Parathyroid adenoma (tissue), 2 donors: ENCODE measurements at regions not wholly inside any gene's neighbourhood (a gene's known extent, or its start where the extent isn't known, plus 50 kb on each side); places are given as distances from the start of the nearest gene placed in this dataset.

Experiments
- H2AFZ ChIP-seq: fragments of 300-600 bp; sonication (generic); one replicate; pipeline ENCODE4 v1.7.0; 2017; ENCODE audit warnings: antibody characterized with exemption, mild to moderate bottlenecking
- H3K27ac ChIP-seq: fragments of 300-600 bp; sonication (generic); one replicate; pipeline ENCODE4 v1.7.0; 2017
- H3K27me3 ChIP-seq: fragments of 300-600 bp; sonication (generic); one replicate; pipeline ENCODE4 v1.7.0; 2017; ENCODE audit warnings: low read length; ENCODE audit not compliant: control insufficient read depth, insufficient read depth
- H3K36me3 ChIP-seq: fragments of 300-600 bp; sonication (generic); one replicate; pipeline ENCODE4 v1.7.0; 2017; ENCODE audit warnings: low read length; ENCODE audit not compliant: control insufficient read depth, insufficient read depth
- H3K4me1 ChIP-seq: fragments of 300-600 bp; sonication (generic); one replicate; pipeline ENCODE4 v1.7.0; 2017; ENCODE audit warnings: control low read depth
- H3K4me2 ChIP-seq: fragments of 300-600 bp; sonication (generic); one replicate; pipeline ENCODE4 v1.7.0; 2017; ENCODE audit warnings: low read length
- H3K4me3 ChIP-seq: fragments of 300-600 bp; sonication (generic); one replicate; pipeline ENCODE4 v1.7.0; 2017; ENCODE audit warnings: low read depth, low read length
- H3K79me2 ChIP-seq: fragments of 300-600 bp; sonication (generic); one replicate; pipeline ENCODE4 v1.7.0; 2017; ENCODE audit warnings: control low read depth
- H3K9ac ChIP-seq: fragments of 300-600 bp; sonication (generic); one replicate; pipeline ENCODE4 v1.7.0; 2017; ENCODE audit warnings: mild to moderate bottlenecking
- H3K9me3 ChIP-seq: fragments of 300-600 bp; sonication (generic); one replicate; pipeline ENCODE4 v1.7.0; 2017; ENCODE audit warnings: low read length; ENCODE audit not compliant: control insufficient read depth
- TF ChIP-seq, protein P1 (sequence below): fragments of 300-600 bp; sonication (generic); IDR thresholded peaks from one replicate; pipeline ENCODE4 v1.7.0; 2017; ENCODE audit warnings: antibody characterized with exemption, mild to moderate bottlenecking
- donor health status: primary hyperparathyroidism.

DNA sequence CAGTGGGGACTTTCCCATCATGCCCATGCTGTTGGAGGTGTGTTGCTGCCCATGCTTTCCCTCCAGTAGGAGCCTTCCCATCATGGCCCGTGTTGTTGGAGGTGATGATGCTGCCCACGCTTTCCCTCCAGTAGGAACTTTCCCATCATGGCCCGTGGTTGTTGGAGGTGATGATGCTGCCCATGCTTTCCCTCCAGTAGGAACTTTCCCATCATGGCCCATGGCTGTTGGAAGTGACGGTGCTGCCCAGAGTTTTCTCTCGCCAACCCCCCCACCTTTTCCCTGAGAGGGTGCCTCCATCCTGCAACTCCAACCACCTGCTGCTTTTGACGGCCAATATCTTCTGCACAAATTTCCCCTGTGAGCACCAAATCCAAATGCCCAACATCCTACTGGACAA is 205.7 kb downstream of the TOMM20 start:
- Histone ChIP-seq H2AFZ (no peak overlapping the region), H3K4me1 (no peaks in the 10 kb centered on the region), H3K27me3 (no peaks in the 10 kb centered on the region), H3K4me3 (no peak overlapping the region), H3K9ac (no peak overlapping the region), H3K9me3 (no peaks in the 10 kb centered on the region), H3K4me2 (no peak overlapping the region), H3K27ac (no peak overlapping the region), H3K79me2 (no peaks in the 10 kb centered on the region), H3K36me3 (no peaks in the 10 kb centered on the region)
- TF ChIP-seq, protein P1, sequence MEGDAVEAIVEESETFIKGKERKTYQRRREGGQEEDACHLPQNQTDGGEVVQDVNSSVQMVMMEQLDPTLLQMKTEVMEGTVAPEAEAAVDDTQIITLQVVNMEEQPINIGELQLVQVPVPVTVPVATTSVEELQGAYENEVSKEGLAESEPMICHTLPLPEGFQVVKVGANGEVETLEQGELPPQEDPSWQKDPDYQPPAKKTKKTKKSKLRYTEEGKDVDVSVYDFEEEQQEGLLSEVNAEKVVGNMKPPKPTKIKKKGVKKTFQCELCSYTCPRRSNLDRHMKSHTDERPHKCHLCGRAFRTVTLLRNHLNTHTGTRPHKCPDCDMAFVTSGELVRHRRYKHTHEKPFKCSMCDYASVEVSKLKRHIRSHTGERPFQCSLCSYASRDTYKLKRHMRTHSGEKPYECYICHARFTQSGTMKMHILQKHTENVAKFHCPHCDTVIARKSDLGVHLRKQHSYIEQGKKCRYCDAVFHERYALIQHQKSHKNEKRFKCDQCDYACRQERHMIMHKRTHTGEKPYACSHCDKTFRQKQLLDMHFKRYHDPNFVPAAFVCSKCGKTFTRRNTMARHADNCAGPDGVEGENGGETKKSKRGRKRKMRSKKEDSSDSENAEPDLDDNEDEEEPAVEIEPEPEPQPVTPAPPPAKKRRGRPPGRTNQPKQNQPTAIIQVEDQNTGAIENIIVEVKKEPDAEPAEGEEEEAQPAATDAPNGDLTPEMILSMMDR = no peak

DNA sequence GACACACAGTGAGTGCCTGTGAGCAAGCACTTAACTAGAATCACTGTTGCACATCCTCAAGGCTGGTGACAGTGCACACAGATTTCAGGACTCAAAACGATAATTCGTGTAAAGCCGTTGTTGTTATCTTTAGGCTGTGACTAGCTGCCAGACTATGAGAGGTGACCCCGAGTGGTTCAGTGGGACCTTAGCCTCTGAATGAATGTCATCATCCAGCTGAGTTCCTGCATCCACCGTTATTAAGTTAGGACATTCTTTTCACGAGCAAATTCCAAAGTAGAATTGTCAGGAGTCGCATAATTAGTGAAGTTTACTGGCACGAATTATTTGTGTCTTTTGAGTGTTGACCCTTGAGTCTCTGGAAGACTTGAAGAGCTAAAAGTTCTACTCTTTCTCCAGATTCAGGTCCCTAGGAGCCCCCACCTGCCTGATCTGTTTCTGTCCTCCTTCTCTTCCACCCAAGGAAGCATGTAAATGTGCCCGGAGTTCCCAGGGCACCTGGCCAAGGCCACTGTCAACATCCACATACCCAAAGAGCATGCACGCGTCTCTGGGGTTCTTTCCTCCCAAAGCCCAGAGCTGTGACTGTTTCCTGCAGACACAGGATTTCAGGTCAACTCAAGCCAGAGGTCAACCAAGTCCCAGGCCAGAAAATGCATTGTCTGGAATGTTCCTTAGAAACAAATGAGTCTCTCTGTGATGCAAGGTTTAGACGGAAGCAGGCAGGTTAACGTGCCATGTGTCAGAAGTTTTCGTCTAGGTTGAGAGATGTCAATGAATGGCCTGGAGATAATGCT is 207.2 kb downstream of the TOMM20 start:
- Histone ChIP-seq H3K27ac (peak overlapping the region; percentile 24), H3K4me3 (no peak overlapping the region), H3K27me3 (no peaks in the 10 kb centered on the region), H3K36me3 (no peaks in the 10 kb centered on the region), H2AFZ (no peak overlapping the region), H3K9ac (no peak overlapping the region), H3K4me1 (no peaks in the 10 kb centered on the region), H3K9me3 (no peaks in the 10 kb centered on the region), H3K4me2 (no peak overlapping the region), H3K79me2 (no peaks in the 10 kb centered on the region)
- TF ChIP-seq, protein P1 = no peak

DNA sequence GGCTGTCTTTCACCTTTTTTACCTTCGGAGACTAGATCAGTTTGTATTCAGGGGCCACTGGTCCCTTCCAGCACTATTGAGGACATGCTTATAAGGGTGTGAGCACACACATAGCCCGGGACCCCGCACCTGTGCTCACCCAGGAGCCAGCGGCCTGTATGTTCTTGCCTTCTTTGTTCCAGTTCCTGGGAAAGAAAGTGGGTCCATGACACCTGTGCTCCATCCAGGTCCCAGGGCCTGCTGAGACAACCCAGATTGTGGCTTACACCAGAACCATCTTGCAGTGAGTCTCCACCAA is 207.8 kb downstream of the TOMM20 start:
- Histone ChIP-seq H3K9ac (no peak overlapping the region), H3K27me3 (no peaks in the 10 kb centered on the region), H3K4me2 (no peak overlapping the region), H3K4me3 (no peak overlapping the region), H3K9me3 (no peaks in the 10 kb centered on the region), H3K27ac (peak overlapping the region; percentile 24), H3K4me1 (no peaks in the 10 kb centered on the region), H3K79me2 (no peaks in the 10 kb centered on the region), H2AFZ (no peak overlapping the region), H3K36me3 (no peaks in the 10 kb centered on the region)
- TF ChIP-seq, protein P1 = no peak

DNA sequence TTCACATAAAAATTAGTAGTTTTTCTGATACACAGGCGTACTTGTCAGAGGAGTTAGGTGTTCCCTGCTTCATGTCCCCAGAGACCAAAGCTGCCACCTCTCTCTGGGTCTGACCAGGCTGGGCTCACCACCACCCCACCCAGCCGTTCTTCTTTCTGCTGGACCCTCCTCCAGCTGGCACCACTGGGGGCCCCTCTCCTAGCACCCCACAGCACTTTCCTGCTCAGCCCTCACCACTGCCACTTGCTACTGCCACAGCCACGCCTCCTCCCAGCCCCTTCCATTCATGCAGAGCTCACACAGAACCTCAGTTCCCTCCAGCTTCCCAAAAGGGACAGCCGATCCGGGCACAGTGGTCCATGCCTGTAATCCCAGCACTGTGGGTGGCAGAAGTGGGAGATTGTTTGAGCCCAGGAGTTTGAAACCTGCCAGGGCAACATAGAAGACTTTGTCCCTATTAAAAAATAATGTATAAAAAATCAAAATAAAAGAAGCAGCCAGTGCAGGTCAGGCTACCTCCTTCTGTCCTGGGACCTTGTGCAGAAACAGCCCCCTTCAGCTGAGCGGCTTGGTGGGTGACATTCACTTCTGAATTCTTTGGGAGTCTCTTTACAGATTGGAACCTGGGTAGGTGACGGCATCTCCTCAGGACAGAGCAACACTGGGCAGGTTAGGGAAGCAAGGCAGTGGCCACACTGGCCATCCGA is 208.3 kb downstream of the TOMM20 start:
- Histone ChIP-seq H2AFZ (no peak overlapping the region), H3K4me1 (no peaks in the 10 kb centered on the region), H3K79me2 (no peaks in the 10 kb centered on the region), H3K27me3 (no peaks in the 10 kb centered on the region), H3K36me3 (no peaks in the 10 kb centered on the region), H3K4me2 (no peak overlapping the region), H3K27ac (peak overlapping the region; percentile 84), H3K9me3 (no peaks in the 10 kb centered on the region), H3K9ac (no peak overlapping the region), H3K4me3 (no peak overlapping the region)
- TF ChIP-seq, protein P1 = no peak
